SU-DHL-6 (cell line): ENCODE measurements at regions not wholly inside any gene's neighbourhood (a gene's known extent, or its start where the extent isn't known, plus 50 kb on each side); places are given as distances from the start of the nearest gene placed in this dataset.

Source experiments
- EZH2phosphoT487 ChIP-seq: fragments of 200-600 bp; sonication (generic), shearing (Covaris generic); conservative IDR thresholded peaks from 2 replicates; pipeline ENCODE4 v1.6.1; 2018; ENCODE audit warnings: mild to moderate bottlenecking, antibody characterized with exemption, low read length, moderate library complexity, mixed read lengths
- TF ChIP-seq, protein P1 (sequence below): fragments of 200-600 bp; sonication (generic); IDR thresholded peaks from one replicate; pipeline ENCODE4 v1.5.1; 2017; ENCODE audit warnings: antibody characterized with exemption, mild to moderate bottlenecking, low read length, moderate library complexity; ENCODE audit not compliant: insufficient read depth, poor library complexity, severe bottlenecking

GRCh38 chr2:163794635-163795034 is 58.8 kb upstream of the FIGN start:
- TF ChIP-seq, protein P1, sequence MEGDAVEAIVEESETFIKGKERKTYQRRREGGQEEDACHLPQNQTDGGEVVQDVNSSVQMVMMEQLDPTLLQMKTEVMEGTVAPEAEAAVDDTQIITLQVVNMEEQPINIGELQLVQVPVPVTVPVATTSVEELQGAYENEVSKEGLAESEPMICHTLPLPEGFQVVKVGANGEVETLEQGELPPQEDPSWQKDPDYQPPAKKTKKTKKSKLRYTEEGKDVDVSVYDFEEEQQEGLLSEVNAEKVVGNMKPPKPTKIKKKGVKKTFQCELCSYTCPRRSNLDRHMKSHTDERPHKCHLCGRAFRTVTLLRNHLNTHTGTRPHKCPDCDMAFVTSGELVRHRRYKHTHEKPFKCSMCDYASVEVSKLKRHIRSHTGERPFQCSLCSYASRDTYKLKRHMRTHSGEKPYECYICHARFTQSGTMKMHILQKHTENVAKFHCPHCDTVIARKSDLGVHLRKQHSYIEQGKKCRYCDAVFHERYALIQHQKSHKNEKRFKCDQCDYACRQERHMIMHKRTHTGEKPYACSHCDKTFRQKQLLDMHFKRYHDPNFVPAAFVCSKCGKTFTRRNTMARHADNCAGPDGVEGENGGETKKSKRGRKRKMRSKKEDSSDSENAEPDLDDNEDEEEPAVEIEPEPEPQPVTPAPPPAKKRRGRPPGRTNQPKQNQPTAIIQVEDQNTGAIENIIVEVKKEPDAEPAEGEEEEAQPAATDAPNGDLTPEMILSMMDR = no peak
- TF ChIP-seq EZH2phosphoT487 = no peak
